K562 (cell line): ENCODE measurements at regions not wholly inside any gene's neighbourhood (a gene's known extent, or its start where the extent isn't known, plus 50 kb on each side); places are given as distances from the start of the nearest gene placed in this dataset.

ENCODE experiments used
- CTBP1 ChIP-seq: fragments of 450-650 bp; IDR thresholded peaks from 2 replicates; pipeline ENCODE4 v1.6.1; 2016; ENCODE audit warnings: borderline replicate concordance
- ESRRA ChIP-seq: fragments of 450-650 bp; IDR thresholded peaks from 2 replicates; pipeline ENCODE4 v1.6.1; 2014; ENCODE audit warnings: low read depth, mild to moderate bottlenecking, moderate library complexity, borderline replicate concordance
- HIVEP1 ChIP-seq: fragments of 250-450 bp; sonication (Bioruptor Pico); IDR thresholded peaks from 2 replicates; pipeline ENCODE4 v1.4.0; 2020; ENCODE audit warnings: mild to moderate bottlenecking
- HNRNPLL ChIP-seq: fragments of 200-400 bp; formaldehyde crosslinking; IDR thresholded peaks from 2 replicates; pipeline ENCODE4 v1.6.1; 2017; ENCODE audit warnings: low read length, low read depth, mild to moderate bottlenecking; ENCODE audit not compliant: poor library complexity, severe bottlenecking
- PHF20 ChIP-seq: fragments of 450-650 bp; IDR thresholded peaks from 2 replicates; pipeline ENCODE4 v1.6.1; 2018; ENCODE audit not compliant: partially characterized antibody
- RBM34 ChIP-seq: fragments of 200-400 bp; formaldehyde crosslinking; IDR thresholded peaks from 2 replicates; pipeline ENCODE4 v1.6.1; 2018; ENCODE audit warnings: low read length, borderline replicate concordance; ENCODE audit not compliant: insufficient read depth
- SPI1 ChIP-seq: IDR thresholded peaks from 2 replicates; pipeline ENCODE4 v1.6.1; 2011; ENCODE audit warnings: low read depth, low read length, control low read depth, borderline replicate concordance
- UBTF ChIP-seq, 2 experiments: IDR thresholded peaks; 2 replicates each; pipeline ENCODE4 v1.6.1; 2012; ENCODE audit warnings: improper control_type of control experiment in 2 of 2, low read depth in 2 of 2, low read length in 2 of 2, borderline replicate concordance in 1 of 2
- ZNF277 ChIP-seq: fragments of 250-450 bp; sonication (Bioruptor Pico); IDR thresholded peaks from 2 replicates; pipeline ENCODE4 v1.8.0; 2022; ENCODE audit warnings: inconsistent platforms, mild to moderate bottlenecking, moderate library complexity, borderline replicate concordance
- ZNF311 ChIP-seq: fragments of 250-450 bp; sonication (Bioruptor Pico); IDR thresholded peaks from 2 replicates; pipeline ENCODE4 v1.4.0; 2020; ENCODE audit warnings: mild to moderate bottlenecking, moderate library complexity
- ZZZ3 ChIP-seq: fragments of 450-650 bp; IDR thresholded peaks from 2 replicates; pipeline ENCODE4 v1.6.1; 2016; ENCODE audit warnings: antibody characterized with exemption, mild to moderate bottlenecking, moderate library complexity
- TF ChIP-seq, protein P1 (sequence below): fragments of 250-450 bp; sonication (Bioruptor Pico); IDR thresholded peaks from 2 replicates; pipeline ENCODE4 v1.5.0; 2021; ENCODE audit warnings: mild to moderate bottlenecking, moderate library complexity
- TF ChIP-seq, protein P2 (sequence below): sonication (generic); formaldehyde crosslinking; IDR thresholded peaks from 2 replicates; pipeline ENCODE4 v1.8.0; 2023; ENCODE audit warnings: mild to moderate bottlenecking, missing genetic modification reagents
- TF ChIP-seq, protein P3 (sequence below): sonication (generic); formaldehyde crosslinking; IDR thresholded peaks from 2 replicates; pipeline ENCODE4 v1.8.1; 2023; ENCODE audit warnings: mild to moderate bottlenecking, missing genetic modification reagents

- TF ChIP-seq, protein P1, sequence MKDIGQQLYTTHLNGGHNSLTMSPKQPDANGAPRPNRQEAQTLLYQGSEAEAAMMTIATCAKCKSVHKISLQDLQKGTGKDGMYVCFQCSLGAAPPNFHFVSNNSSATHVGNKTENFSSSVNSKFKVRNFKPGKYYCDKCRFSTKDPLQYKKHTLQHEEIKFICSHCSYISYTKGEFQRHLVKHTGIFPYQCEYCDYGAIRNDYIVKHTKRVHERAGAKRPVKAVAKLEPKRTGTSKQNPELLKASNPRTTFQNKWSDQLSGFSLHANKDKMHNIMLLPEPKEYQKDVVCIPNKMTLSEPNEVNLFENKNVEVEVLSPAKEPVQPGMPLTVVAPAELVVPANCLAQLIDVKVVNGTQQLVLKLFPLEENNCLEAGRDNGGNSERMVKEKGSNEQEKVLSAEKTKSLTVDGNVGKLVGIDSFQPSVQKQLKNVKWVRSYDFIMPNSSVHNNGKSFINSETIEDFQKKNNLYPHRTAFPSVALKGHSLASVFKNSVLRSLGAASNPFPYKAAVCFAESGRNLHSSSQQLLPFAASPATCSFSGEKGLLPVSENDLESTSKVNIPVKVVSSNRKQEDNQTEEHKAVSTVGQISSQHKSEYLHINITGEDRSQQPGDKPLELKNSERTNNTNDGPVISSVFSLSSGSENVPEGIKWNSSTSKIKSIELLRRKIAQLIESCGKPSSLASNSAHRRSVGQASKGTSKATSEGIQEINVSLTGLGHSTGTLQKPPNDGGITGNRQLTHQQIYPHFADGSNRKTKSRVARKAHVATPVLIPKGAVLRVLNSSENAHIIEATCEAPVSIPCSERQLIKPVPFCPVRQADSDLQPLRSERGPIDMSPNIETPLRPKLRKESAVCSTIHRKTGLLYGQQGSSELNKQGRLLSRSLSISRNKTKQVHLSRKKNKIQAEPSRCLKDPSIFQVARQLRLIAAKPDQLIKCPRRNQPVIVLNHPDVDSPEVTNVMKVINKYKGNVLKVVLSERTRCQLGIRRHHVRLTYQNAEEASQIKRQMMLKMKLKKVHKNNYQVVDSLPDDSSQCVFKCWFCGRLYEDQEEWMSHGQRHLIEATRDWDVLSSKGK (CRISPR knock-in tag), result no peak
- TF ChIP-seq, protein P2, sequence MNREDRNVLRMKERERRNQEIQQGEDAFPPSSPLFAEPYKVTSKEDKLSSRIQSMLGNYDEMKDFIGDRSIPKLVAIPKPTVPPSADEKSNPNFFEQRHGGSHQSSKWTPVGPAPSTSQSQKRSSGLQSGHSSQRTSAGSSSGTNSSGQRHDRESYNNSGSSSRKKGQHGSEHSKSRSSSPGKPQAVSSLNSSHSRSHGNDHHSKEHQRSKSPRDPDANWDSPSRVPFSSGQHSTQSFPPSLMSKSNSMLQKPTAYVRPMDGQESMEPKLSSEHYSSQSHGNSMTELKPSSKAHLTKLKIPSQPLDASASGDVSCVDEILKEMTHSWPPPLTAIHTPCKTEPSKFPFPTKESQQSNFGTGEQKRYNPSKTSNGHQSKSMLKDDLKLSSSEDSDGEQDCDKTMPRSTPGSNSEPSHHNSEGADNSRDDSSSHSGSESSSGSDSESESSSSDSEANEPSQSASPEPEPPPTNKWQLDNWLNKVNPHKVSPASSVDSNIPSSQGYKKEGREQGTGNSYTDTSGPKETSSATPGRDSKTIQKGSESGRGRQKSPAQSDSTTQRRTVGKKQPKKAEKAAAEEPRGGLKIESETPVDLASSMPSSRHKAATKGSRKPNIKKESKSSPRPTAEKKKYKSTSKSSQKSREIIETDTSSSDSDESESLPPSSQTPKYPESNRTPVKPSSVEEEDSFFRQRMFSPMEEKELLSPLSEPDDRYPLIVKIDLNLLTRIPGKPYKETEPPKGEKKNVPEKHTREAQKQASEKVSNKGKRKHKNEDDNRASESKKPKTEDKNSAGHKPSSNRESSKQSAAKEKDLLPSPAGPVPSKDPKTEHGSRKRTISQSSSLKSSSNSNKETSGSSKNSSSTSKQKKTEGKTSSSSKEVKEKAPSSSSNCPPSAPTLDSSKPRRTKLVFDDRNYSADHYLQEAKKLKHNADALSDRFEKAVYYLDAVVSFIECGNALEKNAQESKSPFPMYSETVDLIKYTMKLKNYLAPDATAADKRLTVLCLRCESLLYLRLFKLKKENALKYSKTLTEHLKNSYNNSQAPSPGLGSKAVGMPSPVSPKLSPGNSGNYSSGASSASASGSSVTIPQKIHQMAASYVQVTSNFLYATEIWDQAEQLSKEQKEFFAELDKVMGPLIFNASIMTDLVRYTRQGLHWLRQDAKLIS (CRISPR knock-in tag), result no peak
- TF ChIP-seq RBM34, result no peak
- no peak for TF ChIP-seq UBTF (IDR thresholded peaks at IDR 0.05; ENCODE audit: borderline replicate concordance in 1 of 2, low read depth in 2 of 2, low read length in 2 of 2)
- TF ChIP-seq PHF20, result no peak
- TF ChIP-seq ESRRA, result no peak
- TF ChIP-seq HNRNPLL, result no peak
- no peak for TF ChIP-seq ZZZ3
- TF ChIP-seq SPI1, result no peak
- no peak for TF ChIP-seq HIVEP1 (CRISPR knock-in tag)
- TF ChIP-seq, protein P3, sequence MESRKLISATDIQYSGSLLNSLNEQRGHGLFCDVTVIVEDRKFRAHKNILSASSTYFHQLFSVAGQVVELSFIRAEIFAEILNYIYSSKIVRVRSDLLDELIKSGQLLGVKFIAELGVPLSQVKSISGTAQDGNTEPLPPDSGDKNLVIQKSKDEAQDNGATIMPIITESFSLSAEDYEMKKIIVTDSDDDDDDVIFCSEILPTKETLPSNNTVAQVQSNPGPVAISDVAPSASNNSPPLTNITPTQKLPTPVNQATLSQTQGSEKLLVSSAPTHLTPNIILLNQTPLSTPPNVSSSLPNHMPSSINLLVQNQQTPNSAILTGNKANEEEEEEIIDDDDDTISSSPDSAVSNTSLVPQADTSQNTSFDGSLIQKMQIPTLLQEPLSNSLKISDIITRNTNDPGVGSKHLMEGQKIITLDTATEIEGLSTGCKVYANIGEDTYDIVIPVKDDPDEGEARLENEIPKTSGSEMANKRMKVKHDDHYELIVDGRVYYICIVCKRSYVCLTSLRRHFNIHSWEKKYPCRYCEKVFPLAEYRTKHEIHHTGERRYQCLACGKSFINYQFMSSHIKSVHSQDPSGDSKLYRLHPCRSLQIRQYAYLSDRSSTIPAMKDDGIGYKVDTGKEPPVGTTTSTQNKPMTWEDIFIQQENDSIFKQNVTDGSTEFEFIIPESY (CRISPR knock-in tag), result no peak
- TF ChIP-seq CTBP1, result no peak
- TF ChIP-seq ZNF311, result no peak
- no peak for TF ChIP-seq ZNF277 (CRISPR knock-in tag)
Measured at GRCh38 chr10:89946106-89946505, 244.7 kb downstream of the KIF20B start (continued).
